SK-N-SH (cell line): ENCODE measurements at regions not wholly inside any gene's neighbourhood (a gene's known extent, or its start where the extent isn't known, plus 50 kb on each side); places are given as distances from the start of the nearest gene placed in this dataset.

Source experiments
- CTCF ChIA-PET: fragments of 300-600, 350-600 bp; formaldehyde crosslinking; extraction: SDS; loops from one replicate; lab custom pipeline; 2021; lab: Yijun Ruan, JAX
- POLR2A ChIA-PET: fragments of 350-600 bp; sonication (Branson Sonifier 250); formaldehyde crosslinking; extraction: SDS; loops from one replicate; lab custom pipeline; 2020; ENCODE audit warnings: antibody characterized with exemption, inconsistent platforms; lab: Yijun Ruan, JAX
- DNase-seq: peaks from one replicate; pipeline ENCODE4 v3.0.0; 2012
- H2AFZ ChIP-seq: fragments of 200-600 bp; sonication (generic); 2 replicates; pipeline ENCODE4 v1.8.1; 2016; ENCODE audit warnings: antibody characterized with exemption, mild to moderate bottlenecking, low read depth
- H3F3A ChIP-seq: fragments of 200-600 bp; sonication (generic); replicated peaks from 2 replicates; pipeline ENCODE3; 2016; ENCODE audit warnings: antibody characterized with exemption, mild to moderate bottlenecking; ENCODE audit not compliant: insufficient read depth
- H3K27ac ChIP-seq, 2 experiments: fragments of 200-500 bp in 1 of 2; fragments of 200-600 bp in 1 of 2; sonication (Bioruptor generic) in 1 of 2; sonication (generic), shearing (Covaris generic) in 1 of 2; 2 replicates each; pipeline versions ENCODE4 v1.5.1 to v1.6.1; 2014 to 2016; ENCODE audit warnings: low read depth in 2 of 2, inconsistent platforms in 1 of 2, low read length in 1 of 2, mild to moderate bottlenecking in 1 of 2, mixed read lengths in 1 of 2
- H3K27me3 ChIP-seq: fragments of 200-600 bp; sonication (generic), shearing (Covaris generic); 2 replicates; pipeline ENCODE4 v1.6.1; 2016; ENCODE audit warnings: mixed run types; ENCODE audit not compliant: insufficient read depth
- H3K36me3 ChIP-seq, 2 experiments: fragments of 200-500 bp in 1 of 2; fragments of 200-600 bp in 1 of 2; sonication (Bioruptor generic) in 1 of 2; sonication (generic) in 1 of 2; replicated peaks in 1 of 2; 2 replicates each; pipeline versions ENCODE3 to v1.5.1; 2014 to 2016; ENCODE audit warnings: low read length in 1 of 2, mild to moderate bottlenecking in 1 of 2; ENCODE audit not compliant: insufficient read depth in 2 of 2, control insufficient read depth in 1 of 2
- H3K4me1 ChIP-seq, 2 experiments: fragments of 200-500 bp in 1 of 2; fragments of 200-600 bp in 1 of 2; sonication (Bioruptor generic) in 1 of 2; sonication (generic), shearing (Covaris generic) in 1 of 2; 2 replicates each; pipeline versions ENCODE4 v1.5.1 to v1.6.1; 2014 to 2016; ENCODE audit warnings: low read depth in 1 of 2, low read length in 1 of 2, mixed run types in 1 of 2; ENCODE audit not compliant: insufficient read depth in 2 of 2, control insufficient read depth in 1 of 2
- H3K4me2 ChIP-seq: fragments of 200-600 bp; sonication (generic), shearing (Covaris generic); 2 replicates; pipeline ENCODE4 v1.6.1; 2017; ENCODE audit warnings: mixed run types
- H3K4me3 ChIP-seq, 2 experiments: fragments of 200-500 bp in 1 of 2; fragments of 200-600 bp in 1 of 2; sonication (Bioruptor generic) in 1 of 2; sonication (generic), shearing (Covaris generic) in 1 of 2; 2 replicates each; pipeline versions ENCODE4 v1.5.1 to v1.8.1; 2014 to 2016; ENCODE audit warnings: low read depth in 2 of 2, inconsistent platforms in 1 of 2, low read length in 1 of 2, mild to moderate bottlenecking in 1 of 2, mixed read lengths in 1 of 2, moderate library complexity in 1 of 2
- H3K79me2 ChIP-seq: fragments of 200-600 bp; sonication (generic); 2 replicates; pipeline ENCODE4 v1.8.1; 2017; ENCODE audit warnings: mild to moderate bottlenecking; ENCODE audit not compliant: insufficient read depth
- H3K9ac ChIP-seq: fragments of 200-600 bp; sonication (generic); 2 replicates; pipeline ENCODE4 v1.6.1; 2017; ENCODE audit warnings: mixed run types
- H3K9me2 ChIP-seq: fragments of 200-600 bp; sonication (generic); 2 replicates; pipeline ENCODE4 v1.6.1; 2017; ENCODE audit warnings: mixed run types
- H3K9me3 ChIP-seq: fragments of 200-600 bp; sonication (generic); 2 replicates; pipeline ENCODE4 v1.6.1; 2017; ENCODE audit warnings: mixed run types, mild to moderate bottlenecking, moderate library complexity
- H4K20me1 ChIP-seq: fragments of 200-600 bp; sonication (generic); 2 replicates; pipeline ENCODE4 v1.6.1; 2017; ENCODE audit warnings: mild to moderate bottlenecking, mixed run types; ENCODE audit not compliant: insufficient read depth
- CTCF ChIP-seq: fragments of 200-600 bp; sonication (generic); IDR thresholded peaks from 2 replicates; pipeline ENCODE4 v1.6.1; 2017; ENCODE audit warnings: antibody characterized with exemption, mild to moderate bottlenecking, moderate library complexity
- GABPA ChIP-seq: IDR thresholded peaks from 2 replicates; pipeline ENCODE4 v1.4.0; 2012; ENCODE audit warnings: low read depth, mild to moderate bottlenecking
- IRF3 ChIP-seq: fragments of 150-350 bp; IDR thresholded peaks from 2 replicates; pipeline ENCODE4 v1.6.1; 2016; ENCODE audit warnings: mild to moderate bottlenecking, low read depth, low read length
- MEF2A ChIP-seq: IDR thresholded peaks from 2 replicates; pipeline ENCODE4 v1.4.0; 2012; ENCODE audit warnings: low read depth, borderline replicate concordance
- NFIC ChIP-seq: IDR thresholded peaks from 2 replicates; pipeline ENCODE4 v1.4.0; 2012; ENCODE audit warnings: borderline replicate concordance
- NRF1 ChIP-seq: IDR thresholded peaks from 2 replicates; pipeline ENCODE4 v1.6.1; 2012; ENCODE audit warnings: low read depth, mild to moderate bottlenecking, low read length
- SMC3 ChIP-seq: IDR thresholded peaks from 2 replicates; pipeline ENCODE4 v1.6.1; 2012; ENCODE audit warnings: low read depth, low read length, improper control_type of control experiment
- TAF1 ChIP-seq: IDR thresholded peaks from 2 replicates; pipeline ENCODE4 v1.6.1; 2012; ENCODE audit warnings: low read depth, mild to moderate bottlenecking, low read length, moderate library complexity, borderline replicate concordance
- TCF12 ChIP-seq: IDR thresholded peaks from 2 replicates; pipeline ENCODE4 v1.4.0; 2012
- TEAD4 ChIP-seq: IDR thresholded peaks from 2 replicates; pipeline ENCODE4 v1.4.0; 2012; ENCODE audit warnings: mild to moderate bottlenecking, borderline replicate concordance; ENCODE audit not compliant: insufficient read depth
- USF1 ChIP-seq: IDR thresholded peaks from 2 replicates; pipeline ENCODE4 v1.4.0; 2012; ENCODE audit warnings: low read depth, borderline replicate concordance
- USF2 ChIP-seq: fragments of 150-350 bp; IDR thresholded peaks from 2 replicates; pipeline ENCODE4 v1.6.1; 2017; ENCODE audit warnings: antibody characterized with exemption, low read length, low read depth, borderline replicate concordance
- WGBS: methylation state at CpG from one replicate; pipeline ENCODE4 v1.1.6; 2017; ENCODE audit warnings: low lambda C conversion rate; 5-methylcytosine and 5-hydroxymethylcytosine counted together
- TF ChIP-seq, protein P1 (sequence below): IDR thresholded peaks from 2 replicates; pipeline ENCODE4 v1.4.0; 2012; ENCODE audit warnings: low read depth, borderline replicate concordance
- TF ChIP-seq, protein P2 (sequence below): IDR thresholded peaks from 2 replicates; pipeline ENCODE4; 2012
- TF ChIP-seq, protein P3 (sequence below): IDR thresholded peaks from 2 replicates; pipeline ENCODE4 v1.6.1; 2012; ENCODE audit warnings: mild to moderate bottlenecking, low read depth, low read length, moderate library complexity

- no peak for TF ChIP-seq USF2
- peak; percentile 40 for TF ChIP-seq SMC3
- peak; percentile 69 for TF ChIP-seq CTCF
- TF ChIP-seq TAF1 = no peak
- no peak for TF ChIP-seq GABPA
- no peak for TF ChIP-seq TEAD4
- TF ChIP-seq USF1 = no peak
- no peak for TF ChIP-seq TCF12
- TF ChIP-seq NFIC = no peak
- no peak for TF ChIP-seq MEF2A
- no peak for TF ChIP-seq IRF3
- TF ChIP-seq, protein P1, sequence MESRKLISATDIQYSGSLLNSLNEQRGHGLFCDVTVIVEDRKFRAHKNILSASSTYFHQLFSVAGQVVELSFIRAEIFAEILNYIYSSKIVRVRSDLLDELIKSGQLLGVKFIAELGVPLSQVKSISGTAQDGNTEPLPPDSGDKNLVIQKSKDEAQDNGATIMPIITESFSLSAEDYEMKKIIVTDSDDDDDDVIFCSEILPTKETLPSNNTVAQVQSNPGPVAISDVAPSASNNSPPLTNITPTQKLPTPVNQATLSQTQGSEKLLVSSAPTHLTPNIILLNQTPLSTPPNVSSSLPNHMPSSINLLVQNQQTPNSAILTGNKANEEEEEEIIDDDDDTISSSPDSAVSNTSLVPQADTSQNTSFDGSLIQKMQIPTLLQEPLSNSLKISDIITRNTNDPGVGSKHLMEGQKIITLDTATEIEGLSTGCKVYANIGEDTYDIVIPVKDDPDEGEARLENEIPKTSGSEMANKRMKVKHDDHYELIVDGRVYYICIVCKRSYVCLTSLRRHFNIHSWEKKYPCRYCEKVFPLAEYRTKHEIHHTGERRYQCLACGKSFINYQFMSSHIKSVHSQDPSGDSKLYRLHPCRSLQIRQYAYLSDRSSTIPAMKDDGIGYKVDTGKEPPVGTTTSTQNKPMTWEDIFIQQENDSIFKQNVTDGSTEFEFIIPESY = no peak
- TF ChIP-seq, all 33 proteins: peak for 3
These were observed 163.1 kb downstream of the SMARCA1 start (continued) for GRCh38 chrX:129360175-129360574.

- Histone ChIP-seq H3K27ac (no peak overlapping the region), H3K27me3 (no peaks in the 10 kb centered on the region), H4K20me1 (no peaks in the 10 kb centered on the region), H2AFZ (no peak overlapping the region), H3K4me1 (no peaks in the 10 kb centered on the region), H3K4me2 (no peak overlapping the region), H3K4me3 (no peak overlapping the region), H3K9ac (no peak overlapping the region), H3K79me2 (no peaks in the 10 kb centered on the region), H3F3A (no peaks in the 10 kb centered on the region), H3K9me3 (no peaks in the 10 kb centered on the region), H3K9me2 (no peaks in the 10 kb centered on the region), H3K36me3 (no peaks in the 10 kb centered on the region)
- 47% methylated on average over 2 of the region's 2 CpGs for WGBS
- no peak for DNase-seq
- ChIA-PET CTCF (no interaction called here), POLR2A (no interaction called here)
- TF ChIP-seq, protein P1 = no peak
- TF ChIP-seq, protein P2, sequence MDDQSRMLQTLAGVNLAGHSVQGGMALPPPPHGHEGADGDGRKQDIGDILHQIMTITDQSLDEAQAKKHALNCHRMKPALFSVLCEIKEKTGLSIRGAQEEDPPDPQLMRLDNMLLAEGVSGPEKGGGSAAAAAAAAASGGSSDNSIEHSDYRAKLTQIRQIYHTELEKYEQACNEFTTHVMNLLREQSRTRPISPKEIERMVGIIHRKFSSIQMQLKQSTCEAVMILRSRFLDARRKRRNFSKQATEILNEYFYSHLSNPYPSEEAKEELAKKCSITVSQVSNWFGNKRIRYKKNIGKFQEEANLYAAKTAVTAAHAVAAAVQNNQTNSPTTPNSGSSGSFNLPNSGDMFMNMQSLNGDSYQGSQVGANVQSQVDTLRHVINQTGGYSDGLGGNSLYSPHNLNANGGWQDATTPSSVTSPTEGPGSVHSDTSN = no peak
- TF ChIP-seq, protein P3, sequence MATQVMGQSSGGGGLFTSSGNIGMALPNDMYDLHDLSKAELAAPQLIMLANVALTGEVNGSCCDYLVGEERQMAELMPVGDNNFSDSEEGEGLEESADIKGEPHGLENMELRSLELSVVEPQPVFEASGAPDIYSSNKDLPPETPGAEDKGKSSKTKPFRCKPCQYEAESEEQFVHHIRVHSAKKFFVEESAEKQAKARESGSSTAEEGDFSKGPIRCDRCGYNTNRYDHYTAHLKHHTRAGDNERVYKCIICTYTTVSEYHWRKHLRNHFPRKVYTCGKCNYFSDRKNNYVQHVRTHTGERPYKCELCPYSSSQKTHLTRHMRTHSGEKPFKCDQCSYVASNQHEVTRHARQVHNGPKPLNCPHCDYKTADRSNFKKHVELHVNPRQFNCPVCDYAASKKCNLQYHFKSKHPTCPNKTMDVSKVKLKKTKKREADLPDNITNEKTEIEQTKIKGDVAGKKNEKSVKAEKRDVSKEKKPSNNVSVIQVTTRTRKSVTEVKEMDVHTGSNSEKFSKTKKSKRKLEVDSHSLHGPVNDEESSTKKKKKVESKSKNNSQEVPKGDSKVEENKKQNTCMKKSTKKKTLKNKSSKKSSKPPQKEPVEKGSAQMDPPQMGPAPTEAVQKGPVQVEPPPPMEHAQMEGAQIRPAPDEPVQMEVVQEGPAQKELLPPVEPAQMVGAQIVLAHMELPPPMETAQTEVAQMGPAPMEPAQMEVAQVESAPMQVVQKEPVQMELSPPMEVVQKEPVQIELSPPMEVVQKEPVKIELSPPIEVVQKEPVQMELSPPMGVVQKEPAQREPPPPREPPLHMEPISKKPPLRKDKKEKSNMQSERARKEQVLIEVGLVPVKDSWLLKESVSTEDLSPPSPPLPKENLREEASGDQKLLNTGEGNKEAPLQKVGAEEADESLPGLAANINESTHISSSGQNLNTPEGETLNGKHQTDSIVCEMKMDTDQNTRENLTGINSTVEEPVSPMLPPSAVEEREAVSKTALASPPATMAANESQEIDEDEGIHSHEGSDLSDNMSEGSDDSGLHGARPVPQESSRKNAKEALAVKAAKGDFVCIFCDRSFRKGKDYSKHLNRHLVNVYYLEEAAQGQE = no peak
- TF ChIP-seq NRF1 = no peak
- no peak for TF ChIP-seq GABPA
- no peak for TF ChIP-seq USF2
These were observed 164.0 kb downstream of the SMARCA1 start for GRCh38 chrX:129359269-129359668.
